ENCODE measurements at regions not wholly inside any gene's neighbourhood (a gene's known extent, or its start where the extent isn't known, plus 50 kb on each side); places are given as distances from the start of the nearest gene placed in this dataset.

GRCh38 chr7:84678841-84679240 lies 484.3 kb upstream of the SEMA3A start:
- DNase-seq (ENCODE audit: low spot score) = no peak

DNA sequence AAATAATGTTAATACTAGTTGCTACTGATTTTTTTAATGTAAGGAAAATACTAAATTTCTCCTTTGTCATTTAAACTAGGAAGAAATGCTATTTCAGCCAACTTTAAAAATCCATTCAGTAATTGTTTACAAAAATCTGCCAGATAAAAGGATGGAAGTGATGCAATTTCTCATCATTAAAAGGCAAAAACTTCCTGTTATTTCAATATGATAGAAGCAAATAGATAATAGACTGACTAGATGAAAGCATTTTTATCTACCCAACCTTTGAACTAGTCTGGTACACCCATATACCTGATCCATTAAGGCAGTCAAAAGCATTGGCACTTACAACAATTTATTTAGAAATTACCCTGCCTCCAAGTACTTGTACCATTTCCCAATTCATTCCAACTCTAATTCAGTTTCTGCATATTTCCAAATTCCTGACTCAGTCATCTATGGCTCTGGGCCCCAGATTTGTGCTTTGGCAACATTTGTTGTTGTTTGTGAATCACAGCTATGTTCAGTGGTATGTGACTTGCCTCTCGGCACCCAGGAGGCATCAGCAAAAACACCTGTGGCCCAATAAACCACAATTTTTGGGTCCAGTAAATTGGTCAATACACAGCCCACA lies 482.6 kb upstream of the SEMA3A start:
- DNase-seq (ENCODE audit: low spot score) = peak; percentile 81

DNA sequence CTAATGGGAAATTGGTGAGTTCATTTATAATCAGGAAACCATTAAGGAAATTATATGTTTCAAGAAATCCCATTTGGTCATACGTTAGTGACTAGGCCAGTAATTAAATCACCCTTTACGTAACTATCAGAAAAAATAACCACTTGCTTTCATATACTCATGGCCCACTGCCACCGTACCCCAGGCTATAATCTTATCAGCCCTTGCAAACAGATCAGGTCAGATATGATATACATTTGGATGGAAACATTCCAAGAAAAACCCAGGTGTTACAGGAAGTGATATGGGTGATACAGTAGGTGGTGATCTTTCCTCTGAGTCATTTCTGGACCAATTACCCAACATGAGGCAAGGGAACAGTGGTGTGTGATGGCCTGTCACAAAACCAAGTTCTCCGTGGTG lies 481.0 kb upstream of the SEMA3A start:
- peak; percentile 98 for DNase-seq (ENCODE audit: low spot score)

DNA sequence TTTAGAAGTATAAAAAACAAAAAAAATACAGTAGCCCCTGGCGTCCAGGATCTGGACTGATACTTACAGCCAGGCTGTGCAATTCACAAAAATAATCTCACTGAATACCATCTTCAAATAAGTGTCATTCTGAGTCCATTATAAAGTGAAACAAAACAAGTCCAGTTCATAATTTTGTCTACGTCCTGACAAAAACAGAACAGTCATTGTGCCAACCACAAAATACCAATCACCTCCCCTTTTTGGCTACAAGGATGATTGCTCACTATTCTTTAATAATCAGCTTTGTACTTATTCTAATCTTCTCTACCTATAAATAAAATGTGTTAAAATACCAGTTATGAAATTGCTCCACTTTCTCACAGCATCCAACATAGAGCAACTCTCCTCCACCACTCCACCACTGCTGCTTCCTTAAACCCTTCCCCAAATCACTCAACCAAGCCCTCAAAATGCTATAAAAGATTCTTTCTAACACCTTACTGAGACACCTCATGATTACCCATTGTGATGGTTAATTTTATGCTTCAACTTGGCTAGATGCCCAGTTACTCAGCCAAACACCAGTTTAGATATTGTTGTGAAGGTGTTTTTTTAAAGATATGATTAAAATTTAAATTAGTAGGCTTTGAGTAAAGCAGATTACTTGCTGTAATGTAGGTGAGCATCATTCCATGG lies 479.8 kb upstream of the SEMA3A start:
- peak; percentile 92 for DNase-seq (ENCODE audit: low spot score)

GRCh38 chr7:84669177-84669732 lies 474.7 kb upstream of the SEMA3A start:
- peak; percentile 71 for DNase-seq (ENCODE audit: low spot score)

GRCh38 chr7:84668116-84668515 lies 473.5 kb upstream of the SEMA3A start:
- no peak for DNase-seq (ENCODE audit: low spot score)

- peak; percentile 75 for DNase-seq (ENCODE audit: low spot score)
These were observed 472.1 kb upstream of the SEMA3A start for GRCh38 chr7:84666651-84667050.

DNA sequence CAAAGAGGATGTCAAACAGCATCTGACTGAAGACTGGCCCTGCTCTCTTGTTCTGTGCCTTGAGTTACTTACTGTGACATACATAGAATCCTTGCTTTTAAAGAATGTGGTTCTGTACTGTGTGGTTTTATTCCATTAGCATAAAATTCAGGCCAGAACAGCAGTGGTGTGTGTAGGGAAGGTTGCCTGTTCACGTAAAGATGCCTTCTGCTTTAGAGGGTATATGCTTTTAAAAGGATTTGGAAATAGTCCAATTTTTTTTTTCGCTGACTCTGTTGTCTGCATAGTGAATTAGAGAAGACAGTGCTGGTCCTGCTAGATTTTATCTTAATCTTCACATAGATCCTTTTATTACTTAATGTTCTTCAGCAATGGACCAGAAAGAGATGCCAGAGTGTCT lies 470.8 kb upstream of the SEMA3A start:
- peak; percentile 83 for DNase-seq (ENCODE audit: low spot score)

DNA sequence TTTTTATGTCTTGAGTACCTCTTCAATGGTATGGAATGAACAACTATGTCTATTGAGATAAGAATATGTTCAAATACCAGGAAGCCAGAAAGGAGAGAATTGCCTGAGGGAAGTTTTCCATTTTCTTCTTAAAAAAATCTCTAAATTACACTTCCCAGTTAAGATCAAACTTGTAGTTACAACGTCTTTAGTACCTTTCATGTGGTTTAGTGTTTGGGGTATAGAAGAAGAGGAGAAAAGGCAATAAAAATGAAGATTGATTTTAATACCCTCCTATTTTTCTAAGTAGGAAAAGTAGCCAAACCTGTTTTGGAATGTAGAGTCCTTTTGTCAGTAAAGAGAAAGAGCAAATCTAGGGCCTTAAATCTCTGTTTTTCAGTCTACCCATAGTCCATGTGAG lies 470.0 kb upstream of the SEMA3A start:
- no peak for DNase-seq (ENCODE audit: low spot score)

GRCh38 chr7:84663224-84663623 lies 468.6 kb upstream of the SEMA3A start:
- peak; percentile 89 for DNase-seq (ENCODE audit: low spot score)

DNA sequence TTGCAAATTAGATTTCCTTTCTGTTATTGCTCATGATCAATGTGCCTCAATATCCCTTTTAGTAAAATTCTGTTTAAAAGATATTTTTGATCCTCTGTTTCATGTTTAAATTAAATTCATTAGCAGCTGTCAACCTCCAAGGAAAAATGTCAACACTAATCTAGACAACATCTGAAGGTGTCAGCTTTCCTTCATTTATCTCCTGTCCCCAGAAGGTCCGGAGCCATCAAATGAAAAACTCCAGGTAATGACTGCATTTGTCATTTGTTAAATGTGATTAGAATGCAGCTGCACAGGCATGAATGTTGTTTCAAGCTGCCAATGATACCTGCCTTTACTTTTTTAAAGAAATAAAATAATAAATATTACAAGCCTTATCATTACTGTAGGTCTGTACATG lies 463.7 kb upstream of the SEMA3A start:
- no peak for DNase-seq (ENCODE audit: low spot score)

GRCh38 chr7:84654273-84654672 lies 459.7 kb upstream of the SEMA3A start:
- no peak for DNase-seq (ENCODE audit: low spot score)

GRCh38 chr7:84651876-84652275 lies 457.3 kb upstream of the SEMA3A start:
- DNase-seq (ENCODE audit: low spot score) = no peak

DNA sequence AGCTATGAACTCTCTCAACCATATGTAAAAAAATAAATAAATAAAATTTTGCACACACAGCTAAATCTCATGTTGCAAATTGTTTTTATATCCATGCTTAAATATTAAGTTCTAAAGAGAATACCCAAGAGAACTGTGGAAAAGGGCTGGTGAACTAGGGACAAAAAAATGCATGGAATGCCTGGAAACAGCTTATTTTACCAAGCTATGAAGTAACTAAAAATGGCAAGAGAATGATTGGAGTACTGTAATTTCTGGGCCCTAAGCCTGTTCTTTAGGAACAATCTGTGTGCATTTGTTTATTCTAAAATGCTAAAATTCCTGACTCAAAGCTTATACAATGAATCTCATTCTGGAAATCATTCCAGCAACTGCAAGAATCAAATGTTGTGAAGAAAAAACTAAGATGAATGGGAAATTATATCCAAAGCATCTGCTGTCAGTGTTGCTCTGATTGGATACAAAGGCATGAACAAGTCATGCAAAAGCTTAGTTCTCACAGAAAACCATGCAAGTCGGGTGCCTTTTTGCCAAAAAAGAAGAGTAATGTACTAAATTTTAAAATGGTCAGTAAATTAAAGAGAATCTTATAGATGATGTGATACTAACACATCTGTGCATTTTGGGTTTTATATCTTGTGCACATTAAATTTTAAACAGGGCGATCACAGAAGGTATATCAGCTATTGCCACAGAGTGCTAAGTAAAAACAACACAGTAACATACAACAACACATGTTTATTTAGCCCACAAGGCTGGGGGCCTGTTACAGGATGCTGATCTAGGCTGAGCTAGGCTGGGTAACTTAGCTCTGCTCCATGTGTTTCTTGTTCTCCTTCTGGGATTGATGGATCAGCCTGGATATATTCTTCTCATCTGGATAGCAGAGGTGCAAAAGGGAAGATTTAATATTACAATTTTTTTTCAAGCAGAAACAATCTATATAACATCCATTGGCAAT lies 453.5 kb upstream of the SEMA3A start:
- no peak for DNase-seq (ENCODE audit: low spot score)

- no peak for DNase-seq (ENCODE audit: low spot score)
These were observed 448.0 kb upstream of the SEMA3A start for GRCh38 chr7:84642611-84643010.

DNA sequence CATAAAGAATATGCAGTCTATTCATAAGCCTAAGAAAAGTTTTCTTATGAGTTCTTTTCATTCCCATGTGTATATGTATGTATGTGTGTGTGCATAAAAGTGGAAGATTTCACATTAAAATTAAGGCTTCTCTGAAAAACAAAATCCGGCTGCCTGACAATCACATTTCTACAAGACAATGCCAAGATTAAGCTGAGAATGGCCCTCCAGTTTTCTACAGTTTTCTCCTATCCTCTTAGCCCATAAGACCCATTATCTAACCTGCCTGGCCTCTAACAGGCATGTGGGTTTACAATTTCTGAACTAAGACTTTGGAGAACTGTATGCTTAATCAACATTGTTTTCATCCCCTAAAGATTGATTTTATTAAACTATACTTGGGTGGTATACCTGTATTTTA lies 446.0 kb upstream of the SEMA3A start:
- DNase-seq (ENCODE audit: low spot score) = no peak

DNA sequence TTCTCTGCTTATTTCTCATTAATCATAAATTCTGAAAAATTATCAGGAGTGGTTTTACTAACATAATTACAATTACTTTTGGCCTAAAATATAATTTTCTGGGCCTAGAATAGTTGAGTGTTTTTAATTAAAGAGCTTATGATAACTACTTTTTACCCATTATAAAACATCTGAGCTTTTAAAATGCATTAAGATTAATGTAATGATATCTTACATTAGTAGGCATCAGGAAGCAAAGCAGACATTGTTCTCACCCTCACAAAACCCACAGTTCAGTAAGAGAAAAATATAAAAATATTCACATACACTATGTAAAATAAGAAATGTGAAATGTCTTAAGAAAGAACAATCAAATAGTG lies 443.7 kb upstream of the SEMA3A start:
- no peak for DNase-seq (ENCODE audit: low spot score)

DNA sequence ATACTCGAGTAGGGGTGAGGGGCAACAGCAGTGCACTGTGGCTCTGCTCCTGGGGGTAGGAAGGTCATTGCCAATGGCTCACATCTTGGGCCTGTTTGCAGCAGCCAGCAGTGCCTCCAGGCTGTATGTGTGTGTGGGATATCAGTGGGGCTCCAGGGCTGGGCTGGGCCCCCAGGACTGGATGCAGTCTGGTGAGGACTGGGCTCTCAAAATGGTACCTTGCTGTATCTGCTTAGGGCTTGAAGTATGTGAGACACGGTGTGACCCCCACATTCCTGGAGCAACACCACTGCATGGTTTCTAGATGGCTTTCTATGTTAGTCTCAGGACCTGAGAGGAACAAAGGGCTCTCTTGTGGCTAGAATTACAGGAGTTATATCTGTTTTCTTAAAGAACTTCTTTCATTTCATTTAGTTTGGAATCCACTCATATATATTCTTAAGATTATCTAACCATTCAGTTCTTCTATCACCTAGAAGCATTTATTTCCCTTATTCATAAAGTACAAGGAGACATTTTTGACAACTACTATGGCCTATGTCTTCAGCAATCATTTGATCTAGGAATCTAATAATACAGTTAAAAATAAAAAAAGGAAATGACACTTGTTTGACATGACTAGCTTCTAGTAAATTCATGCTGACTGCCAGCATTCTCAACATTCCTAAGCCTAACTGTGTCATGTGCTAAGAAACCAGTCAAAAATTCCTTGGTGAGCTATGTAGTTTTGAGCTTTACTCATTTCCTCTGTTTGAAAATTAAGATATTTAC lies 443.2 kb upstream of the SEMA3A start:
- peak; percentile 98 for DNase-seq (ENCODE audit: low spot score)

DNA sequence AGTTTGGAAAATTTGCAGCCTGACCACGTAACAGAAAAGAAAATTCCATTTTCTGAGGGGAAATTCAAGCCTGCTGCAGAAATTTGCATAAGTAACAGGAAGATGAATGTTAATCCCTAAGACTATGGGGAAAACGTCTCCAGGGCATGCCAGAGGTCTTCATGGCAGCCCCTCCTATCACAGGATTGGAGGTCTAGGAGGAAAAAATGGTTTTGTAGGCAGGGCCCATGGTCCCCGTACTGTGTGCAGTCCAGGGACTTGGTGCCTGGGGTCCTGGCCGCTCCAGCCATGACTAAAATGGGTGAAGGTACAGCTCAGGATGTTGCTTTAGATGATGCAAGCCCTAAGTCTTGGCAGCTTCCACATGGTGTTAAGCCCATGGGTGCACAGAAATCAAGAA lies 437.3 kb upstream of the SEMA3A start:
- no peak for DNase-seq (ENCODE audit: low spot score)

GRCh38 chr7:84629640-84630318 lies 435.2 kb upstream of the SEMA3A start:
- DNase-seq (ENCODE audit: low spot score) = no peak

DNA sequence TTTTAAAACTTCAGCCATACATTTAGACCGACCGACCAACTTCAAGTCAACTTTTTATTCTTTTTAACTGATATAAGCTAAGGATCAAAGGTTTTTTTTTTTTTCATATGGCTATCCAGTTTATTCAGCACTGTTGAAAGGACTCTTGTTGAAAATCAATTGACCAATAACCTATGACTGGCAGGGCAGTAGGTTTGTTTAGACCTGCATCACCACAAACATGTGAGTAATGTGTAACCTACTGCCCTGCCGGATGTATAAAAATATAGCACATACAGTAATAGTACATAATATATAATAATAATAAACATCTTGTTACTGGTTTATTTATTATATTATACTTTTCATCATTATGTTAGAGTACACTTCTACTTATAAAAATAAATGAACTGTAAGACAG lies 434.6 kb upstream of the SEMA3A start:
- no peak for DNase-seq (ENCODE audit: low spot score)
